H9 (cell line): ENCODE measurements at regions not wholly inside any gene's neighbourhood (a gene's known extent, or its start where the extent isn't known, plus 50 kb on each side); places are given as distances from the start of the nearest gene placed in this dataset.

ENCODE experiments used
- DNase-seq: peaks from one replicate; pipeline ENCODE4 v3.0.0-alpha.2; 2017
- H2AFZ ChIP-seq: one replicate; pipeline ENCODE4 v1.6.1; 2013; ENCODE audit warnings: mild to moderate bottlenecking, low read length, control low read depth, moderate library complexity
- H2AK5ac ChIP-seq: 2 replicates; pipeline ENCODE4 v1.6.1; 2013; ENCODE audit warnings: low read length, control low read depth, mixed read lengths; ENCODE audit not compliant: insufficient read length
- H2BK120ac ChIP-seq: one replicate; pipeline ENCODE4 v1.6.1; 2013; ENCODE audit warnings: low read depth, mild to moderate bottlenecking, low read length, control low read depth, inconsistent platforms; ENCODE audit not compliant: poor library complexity, severe bottlenecking
- H2BK12ac ChIP-seq: 2 replicates; pipeline ENCODE4 v1.6.1; 2013; ENCODE audit warnings: low read length, control low read depth, mixed read lengths, low read depth; ENCODE audit not compliant: insufficient read length
- H2BK15ac ChIP-seq: 2 replicates; pipeline ENCODE4 v1.6.1; 2013; ENCODE audit warnings: low read depth, low read length, control low read depth
- H2BK20ac ChIP-seq: one replicate; pipeline ENCODE4 v1.6.1; 2013; ENCODE audit warnings: low read depth, mild to moderate bottlenecking, low read length, control low read depth, inconsistent platforms; ENCODE audit not compliant: poor library complexity, severe bottlenecking
- H2BK5ac ChIP-seq: 2 replicates; pipeline ENCODE4 v1.6.1; 2013; ENCODE audit warnings: low read length, control low read depth, mixed read lengths; ENCODE audit not compliant: insufficient read length
- H3K14ac ChIP-seq: 2 replicates; pipeline ENCODE4 v1.6.1; 2013; ENCODE audit warnings: low read length, control low read depth; ENCODE audit not compliant: insufficient read depth
- H3K18ac ChIP-seq: 2 replicates; pipeline ENCODE4 v1.6.1; 2013; ENCODE audit warnings: low read depth, mild to moderate bottlenecking, mixed read lengths, low read length, control low read depth; ENCODE audit not compliant: insufficient read length
- H3K23ac ChIP-seq: 2 replicates; pipeline ENCODE4 v1.6.1; 2013; ENCODE audit warnings: low read length, control low read depth, mixed read lengths, low read depth; ENCODE audit not compliant: insufficient read length
- H3K23me2 ChIP-seq: 2 replicates; pipeline ENCODE4 v1.6.1; 2013; ENCODE audit warnings: low read depth, mild to moderate bottlenecking, mixed read lengths, low read length, control low read depth; ENCODE audit not compliant: insufficient read length, poor library complexity, severe bottlenecking
- H3K27ac ChIP-seq: 2 replicates; pipeline ENCODE4 v1.5.1; 2013; ENCODE audit warnings: low read length, control low read depth, mixed read lengths, low read depth; ENCODE audit not compliant: insufficient read length
- H3K27me3 ChIP-seq: 2 replicates; pipeline ENCODE4 v1.6.1; 2013; ENCODE audit warnings: low read length, control low read depth, inconsistent platforms; ENCODE audit not compliant: insufficient read depth
- H3K4ac ChIP-seq: 2 replicates; pipeline ENCODE4 v1.6.1; 2013; ENCODE audit warnings: low read depth, mild to moderate bottlenecking, control low read depth, inconsistent platforms, low read length, moderate library complexity
- H3K4me1 ChIP-seq: 2 replicates; pipeline ENCODE4 v1.6.1; 2013; ENCODE audit warnings: low read length, control low read depth, inconsistent platforms; ENCODE audit not compliant: insufficient read depth
- H3K4me2 ChIP-seq: 2 replicates; pipeline ENCODE4 v1.6.1; 2013; ENCODE audit warnings: low read length, control low read depth, mixed read lengths; ENCODE audit not compliant: insufficient read length, insufficient read depth
- H3K56ac ChIP-seq: 2 replicates; pipeline ENCODE4 v1.6.1; 2013; ENCODE audit warnings: low read depth, mild to moderate bottlenecking, mixed read lengths, low read length, control low read depth; ENCODE audit not compliant: insufficient read length
- H3K79me1 ChIP-seq: 2 replicates; pipeline ENCODE4 v1.6.1; 2013; ENCODE audit warnings: low read depth, mild to moderate bottlenecking, moderate library complexity, low read length, control low read depth, inconsistent platforms; ENCODE audit not compliant: insufficient read depth, poor library complexity, severe bottlenecking
- H3K79me2 ChIP-seq: 2 replicates; pipeline ENCODE4 v1.6.1; 2013; ENCODE audit warnings: low read length, control low read depth, inconsistent platforms; ENCODE audit not compliant: insufficient read depth
- H3K9ac ChIP-seq: 2 replicates; pipeline ENCODE4 v1.6.1; 2013; ENCODE audit warnings: low read length, control low read depth, mixed read lengths; ENCODE audit not compliant: insufficient read length; ENCODE audit errors: extremely low read depth
- H3K9me3 ChIP-seq: one replicate; pipeline ENCODE4 v1.6.1; 2013; ENCODE audit warnings: low read depth, low read length, inconsistent platforms; ENCODE audit not compliant: control insufficient read depth
- H3T11ph ChIP-seq: one replicate; pipeline ENCODE4 v1.6.1; 2013; ENCODE audit warnings: mild to moderate bottlenecking, low read length, control low read depth, inconsistent platforms
- H4K20me1 ChIP-seq: one replicate; pipeline ENCODE4 v1.6.1; 2013; ENCODE audit not compliant: control insufficient read depth, insufficient read length, insufficient read depth
- H4K5ac ChIP-seq: 2 replicates; pipeline ENCODE4 v1.6.1; 2013; ENCODE audit warnings: low read depth, mild to moderate bottlenecking, mixed read lengths, low read length, control low read depth; ENCODE audit not compliant: insufficient read length
- H4K8ac ChIP-seq: replicated peaks from 2 replicates; pipeline ENCODE4 v1.6.1; 2013; ENCODE audit warnings: low read length, control low read depth, mixed read lengths, low read depth; ENCODE audit not compliant: insufficient read length
- H4K91ac ChIP-seq: 2 replicates; pipeline ENCODE4 v1.6.1; 2013; ENCODE audit warnings: low read depth, mild to moderate bottlenecking, moderate library complexity, mixed read lengths, low read length, control low read depth; ENCODE audit not compliant: insufficient read length
- H3K27ac Mint-ChIP-seq, 3 experiments: 2 replicates in 2 of 3; 3 replicates in 1 of 3; pipeline ENCODE4 v1.8.0; 2020 to 2021; ENCODE audit warnings: mixed read lengths in 3 of 3, mild to moderate bottlenecking in 1 of 3, moderate library complexity in 1 of 3
- H3K27me3 Mint-ChIP-seq: 2 replicates; pipeline ENCODE4 v1.8.0; 2021; ENCODE audit warnings: low read depth, mild to moderate bottlenecking, moderate library complexity, mixed read lengths
- H3K36me3 Mint-ChIP-seq, 3 experiments: 2 replicates in 2 of 3; 3 replicates in 1 of 3; pipeline ENCODE4 v1.8.0; 2020 to 2021; ENCODE audit warnings: low read depth in 3 of 3, mixed read lengths in 3 of 3; ENCODE audit not compliant: insufficient read depth in 1 of 3
- H3K4me1 Mint-ChIP-seq, 2 experiments: 2 replicates each; pipeline ENCODE4 v1.8.0; 2020; ENCODE audit warnings: mixed read lengths in 2 of 2
- H3K4me3 Mint-ChIP-seq, 2 experiments: 2 replicates in 1 of 2; 3 replicates in 1 of 2; pipeline ENCODE4 v1.8.0; 2020 to 2021; ENCODE audit warnings: mild to moderate bottlenecking in 2 of 2, mixed read lengths in 2 of 2, moderate library complexity in 1 of 2
- H3K9me3 Mint-ChIP-seq, 2 experiments: 2 replicates in 1 of 2; 3 replicates in 1 of 2; pipeline ENCODE4 v1.8.0; 2020; ENCODE audit warnings: mild to moderate bottlenecking in 2 of 2, mixed read lengths in 2 of 2, moderate library complexity in 1 of 2
- CTCF ChIP-seq: fragments of 200-600 bp; sonication (generic); conservative IDR thresholded peaks from 3 replicates; pipeline ENCODE4 v1.8.0; 2021; ENCODE audit warnings: antibody characterized with exemption, mild to moderate bottlenecking
- WGBS: extraction: QIAGEN DNeasy Blood & Tissue Kit; methylation state at CpG from one replicate; pipeline ENCODE4 v1.1.7; 2013; ENCODE audit warnings: missing lambda C conversion rate, low lambda C conversion rate, mixed read lengths; ENCODE audit not compliant: insufficient read length; ENCODE audit errors: extremely low coverage; 5-methylcytosine and 5-hydroxymethylcytosine counted together

- no peak overlapping the region for H3K4ac ChIP-seq
- no CpG with 5 or more reads among the region's 6 CpGs for WGBS
- H3K23me2 ChIP-seq = no peaks in the 10 kb centered on the region
- H3K79me1 ChIP-seq = no peaks in the 10 kb centered on the region
- no peak overlapping the region for H4K91ac ChIP-seq
- no peak overlapping the region for H3K27ac ChIP-seq
- H2AFZ ChIP-seq = no peak overlapping the region
- no peaks in the 10 kb centered on the region for H4K20me1 ChIP-seq
- H2AK5ac ChIP-seq = no peak overlapping the region
- H3K4me1 ChIP-seq = peaks cover 5% of the 10 kb centered on the region
- Mint-ChIP-seq H3K27me3 (no peaks in the 10 kb centered on the region), H3K4me3 (no peak overlapping the region), H3K4me1 (peaks cover 32 to 38% of the 10 kb centered on the region in 2 experiments), H3K36me3 (no peaks in the 10 kb centered on the region), H3K9me3 (no peaks in the 10 kb centered on the region), H3K27ac (no peak overlapping the region)
- no peak for TF ChIP-seq CTCF
- DNase-seq = no peak
- no peak overlapping the region for H2BK15ac ChIP-seq
- no peaks in the 10 kb centered on the region for H3K9me3 ChIP-seq
- no peak overlapping the region for H4K8ac ChIP-seq
- H2BK120ac ChIP-seq = no peak overlapping the region
- no peaks in the 10 kb centered on the region for H3K27me3 ChIP-seq
- H4K5ac ChIP-seq = no peak overlapping the region
- H2BK5ac ChIP-seq = no peak overlapping the region
- no peak overlapping the region for H3T11ph ChIP-seq
- H3K18ac ChIP-seq = no peak overlapping the region
- H3K79me2 ChIP-seq = no peaks in the 10 kb centered on the region
- no peak overlapping the region for H3K23ac ChIP-seq
- no peak overlapping the region for H3K14ac ChIP-seq
- no peak overlapping the region for H2BK20ac ChIP-seq
- no peak overlapping the region for H2BK12ac ChIP-seq
- no peak overlapping the region for H3K9ac ChIP-seq
- H3K4me2 ChIP-seq = no peak overlapping the region
- no peak overlapping the region for H3K56ac ChIP-seq
These were observed 56.1 kb upstream of the RNF152 start for GRCh38 chr18:61948846-61949438.
